ENCODE measurements at regions not wholly inside any gene's neighbourhood (a gene's known extent, or its start where the extent isn't known, plus 50 kb on each side); places are given as distances from the start of the nearest gene placed in this dataset.
A peak's percentile ranks its signal among the peaks of the same experiment; 100 is the strongest.

DNA sequence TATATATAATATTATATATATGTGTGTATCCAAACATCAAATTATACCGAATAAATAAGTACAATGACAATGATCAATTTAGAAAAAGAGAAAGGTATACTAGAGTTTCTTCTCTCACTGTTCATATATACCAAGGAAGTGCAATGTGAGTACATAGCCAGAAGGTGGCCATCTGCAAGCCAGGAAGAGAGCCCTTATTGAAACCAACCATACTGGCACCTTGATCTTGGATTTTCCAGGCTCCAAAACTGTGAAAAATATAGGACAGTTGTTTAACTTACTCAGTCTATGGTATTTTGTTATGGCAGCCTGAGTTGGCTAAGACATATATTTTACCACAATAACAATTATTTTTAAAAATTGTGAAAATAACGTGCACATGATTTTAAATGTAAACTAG, 1490.2 kb upstream of the SLC39A10 start:
- no peak overlapping the region for H2AFZ ChIP-seq (ENCODE audit: low read depth)
- H3K27ac ChIP-seq (ENCODE audit: low read depth in 2 of 2, low read length in 1 of 2) = no peak overlapping the region
- no peaks in the 10 kb centered on the region for H3K4me1 ChIP-seq (ENCODE audit: control insufficient read depth in 1 of 2, insufficient read depth in 2 of 2, low read depth in 1 of 2, low read length in 1 of 2)
- DNase-seq = peak; percentile 6
- no peaks in the 10 kb centered on the region for H3K36me3 ChIP-seq (replicated peaks in 1 of 2; ENCODE audit: control insufficient read depth in 1 of 2, insufficient read depth in 2 of 2, low read length in 1 of 2)
- no peaks in the 10 kb centered on the region for H3F3A ChIP-seq (replicated peaks; ENCODE audit: insufficient read depth)
- no peaks in the 10 kb centered on the region for H3K79me2 ChIP-seq (ENCODE audit: insufficient read depth)
- no peaks in the 10 kb centered on the region for H4K20me1 ChIP-seq (ENCODE audit: insufficient read depth)
- ChIA-PET CTCF (interaction anchor here (0.9 to 1.4 kb wide), 6 partner anchors 9 to 1900 kb away, joined by 3 to 5 read pairs (median 3); no protein-coding TSS in a partner anchor), POLR2A (no interaction called here)
- TF ChIP-seq RAD21 (IDR thresholded peaks at IDR 0.05; ENCODE audit: low read length) (peak; percentile 70), SMC3 (IDR thresholded peaks at IDR 0.05; ENCODE audit: low read depth, low read length) (peak; percentile 62)
- TF ChIP-seq, protein P1, sequence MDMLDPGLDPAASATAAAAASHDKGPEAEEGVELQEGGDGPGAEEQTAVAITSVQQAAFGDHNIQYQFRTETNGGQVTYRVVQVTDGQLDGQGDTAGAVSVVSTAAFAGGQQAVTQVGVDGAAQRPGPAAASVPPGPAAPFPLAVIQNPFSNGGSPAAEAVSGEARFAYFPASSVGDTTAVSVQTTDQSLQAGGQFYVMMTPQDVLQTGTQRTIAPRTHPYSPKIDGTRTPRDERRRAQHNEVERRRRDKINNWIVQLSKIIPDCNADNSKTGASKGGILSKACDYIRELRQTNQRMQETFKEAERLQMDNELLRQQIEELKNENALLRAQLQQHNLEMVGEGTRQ (IDR thresholded peaks at IDR 0.05; ENCODE audit: borderline replicate concordance, low read depth, low read length) = no peak
- TF ChIP-seq, protein P2, sequence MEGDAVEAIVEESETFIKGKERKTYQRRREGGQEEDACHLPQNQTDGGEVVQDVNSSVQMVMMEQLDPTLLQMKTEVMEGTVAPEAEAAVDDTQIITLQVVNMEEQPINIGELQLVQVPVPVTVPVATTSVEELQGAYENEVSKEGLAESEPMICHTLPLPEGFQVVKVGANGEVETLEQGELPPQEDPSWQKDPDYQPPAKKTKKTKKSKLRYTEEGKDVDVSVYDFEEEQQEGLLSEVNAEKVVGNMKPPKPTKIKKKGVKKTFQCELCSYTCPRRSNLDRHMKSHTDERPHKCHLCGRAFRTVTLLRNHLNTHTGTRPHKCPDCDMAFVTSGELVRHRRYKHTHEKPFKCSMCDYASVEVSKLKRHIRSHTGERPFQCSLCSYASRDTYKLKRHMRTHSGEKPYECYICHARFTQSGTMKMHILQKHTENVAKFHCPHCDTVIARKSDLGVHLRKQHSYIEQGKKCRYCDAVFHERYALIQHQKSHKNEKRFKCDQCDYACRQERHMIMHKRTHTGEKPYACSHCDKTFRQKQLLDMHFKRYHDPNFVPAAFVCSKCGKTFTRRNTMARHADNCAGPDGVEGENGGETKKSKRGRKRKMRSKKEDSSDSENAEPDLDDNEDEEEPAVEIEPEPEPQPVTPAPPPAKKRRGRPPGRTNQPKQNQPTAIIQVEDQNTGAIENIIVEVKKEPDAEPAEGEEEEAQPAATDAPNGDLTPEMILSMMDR (IDR thresholded peaks at IDR 0.05) = peak; percentile 64
- H3K4me3 ChIP-seq (ENCODE audit: low read depth in 2 of 2, low read length in 1 of 2) = no peak overlapping the region
- 47% methylated on average over 2 of the region's 2 CpGs for WGBS (ENCODE audit: low lambda C conversion rate)
- no peaks in the 10 kb centered on the region for H3K9me3 ChIP-seq
- no peak overlapping the region for H3K9ac ChIP-seq
- H3K9me2 ChIP-seq = no peaks in the 10 kb centered on the region
- no peaks in the 10 kb centered on the region for H3K27me3 ChIP-seq (ENCODE audit: insufficient read depth)
- no peak overlapping the region for H3K4me2 ChIP-seq

DNA sequence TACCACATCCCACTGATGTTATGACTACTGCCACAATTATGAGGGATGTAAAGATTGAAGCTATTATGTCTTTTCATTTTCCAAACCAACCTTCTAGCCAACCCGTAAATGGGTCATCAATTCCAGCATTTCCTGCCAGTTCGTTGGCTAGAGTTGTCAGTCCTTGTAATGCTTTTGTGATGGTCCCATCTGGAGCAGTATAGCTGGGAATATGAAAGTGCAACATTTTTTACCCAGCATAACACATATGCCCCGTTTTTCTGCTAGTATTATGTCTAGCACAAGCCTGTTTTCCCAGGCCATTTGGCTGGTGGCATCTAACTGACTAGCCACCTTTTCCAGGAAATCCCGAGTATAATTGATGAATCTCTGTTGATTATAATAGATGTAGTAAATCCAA, 1501.6 kb upstream of the SLC39A10 start:
- H3K27ac ChIP-seq (ENCODE audit: low read depth in 2 of 2, low read length in 1 of 2) = no peak overlapping the region
- no peak overlapping the region for H3K4me3 ChIP-seq (ENCODE audit: low read depth in 2 of 2, low read length in 1 of 2)
- no peak overlapping the region for H2AFZ ChIP-seq (ENCODE audit: low read depth)
- DNase-seq = no peak
- ChIA-PET CTCF (no interaction called here), POLR2A (no interaction called here)
- no peaks in the 10 kb centered on the region for H3K79me2 ChIP-seq (ENCODE audit: insufficient read depth)
- H4K20me1 ChIP-seq (ENCODE audit: insufficient read depth) = no peaks in the 10 kb centered on the region
- WGBS (ENCODE audit: low lambda C conversion rate) = 16% methylated on average over 4 of the region's 4 CpGs
- TF ChIP-seq, protein P3, sequence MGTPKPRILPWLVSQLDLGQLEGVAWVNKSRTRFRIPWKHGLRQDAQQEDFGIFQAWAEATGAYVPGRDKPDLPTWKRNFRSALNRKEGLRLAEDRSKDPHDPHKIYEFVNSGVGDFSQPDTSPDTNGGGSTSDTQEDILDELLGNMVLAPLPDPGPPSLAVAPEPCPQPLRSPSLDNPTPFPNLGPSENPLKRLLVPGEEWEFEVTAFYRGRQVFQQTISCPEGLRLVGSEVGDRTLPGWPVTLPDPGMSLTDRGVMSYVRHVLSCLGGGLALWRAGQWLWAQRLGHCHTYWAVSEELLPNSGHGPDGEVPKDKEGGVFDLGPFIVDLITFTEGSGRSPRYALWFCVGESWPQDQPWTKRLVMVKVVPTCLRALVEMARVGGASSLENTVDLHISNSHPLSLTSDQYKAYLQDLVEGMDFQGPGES (IDR thresholded peaks at IDR 0.05; ENCODE audit: low read depth, low read length) = no peak
- TF ChIP-seq RXRA (IDR thresholded peaks at IDR 0.05; ENCODE audit: borderline replicate concordance, low read depth) = no peak
- no peak for TF ChIP-seq SMC3 (IDR thresholded peaks at IDR 0.05; ENCODE audit: low read depth, low read length)
- TF ChIP-seq, protein P4, sequence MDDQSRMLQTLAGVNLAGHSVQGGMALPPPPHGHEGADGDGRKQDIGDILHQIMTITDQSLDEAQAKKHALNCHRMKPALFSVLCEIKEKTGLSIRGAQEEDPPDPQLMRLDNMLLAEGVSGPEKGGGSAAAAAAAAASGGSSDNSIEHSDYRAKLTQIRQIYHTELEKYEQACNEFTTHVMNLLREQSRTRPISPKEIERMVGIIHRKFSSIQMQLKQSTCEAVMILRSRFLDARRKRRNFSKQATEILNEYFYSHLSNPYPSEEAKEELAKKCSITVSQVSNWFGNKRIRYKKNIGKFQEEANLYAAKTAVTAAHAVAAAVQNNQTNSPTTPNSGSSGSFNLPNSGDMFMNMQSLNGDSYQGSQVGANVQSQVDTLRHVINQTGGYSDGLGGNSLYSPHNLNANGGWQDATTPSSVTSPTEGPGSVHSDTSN (IDR thresholded peaks at IDR 0.05) = no peak
- TF ChIP-seq FOXM1 (IDR thresholded peaks at IDR 0.05; ENCODE audit: low read depth) = no peak
- TF ChIP-seq RCOR1 (IDR thresholded peaks at IDR 0.05; ENCODE audit: low read length) = no peak
- no peak for TF ChIP-seq JUND (IDR thresholded peaks at IDR 0.05)
- TF ChIP-seq FOSL2 (IDR thresholded peaks at IDR 0.05; ENCODE audit: borderline replicate concordance, low read depth) = no peak
- H3K9me2 ChIP-seq = no peaks in the 10 kb centered on the region
- no peaks in the 10 kb centered on the region for H3K9me3 ChIP-seq
- no peaks in the 10 kb centered on the region for H3F3A ChIP-seq (replicated peaks; ENCODE audit: insufficient read depth)
- H3K9ac ChIP-seq = no peak overlapping the region
- no peaks in the 10 kb centered on the region for H3K4me1 ChIP-seq (ENCODE audit: control insufficient read depth in 1 of 2, insufficient read depth in 2 of 2, low read depth in 1 of 2, low read length in 1 of 2)
- no peaks in the 10 kb centered on the region for H3K36me3 ChIP-seq (replicated peaks in 1 of 2; ENCODE audit: control insufficient read depth in 1 of 2, insufficient read depth in 2 of 2, low read length in 1 of 2)
- H3K4me2 ChIP-seq = no peak overlapping the region
- no peaks in the 10 kb centered on the region for H3K27me3 ChIP-seq (ENCODE audit: insufficient read depth)
